ENCODE measurements at regions not wholly inside any gene's neighbourhood (a gene's known extent, or its start where the extent isn't known, plus 50 kb on each side); places are given as distances from the start of the nearest gene placed in this dataset.

DNA sequence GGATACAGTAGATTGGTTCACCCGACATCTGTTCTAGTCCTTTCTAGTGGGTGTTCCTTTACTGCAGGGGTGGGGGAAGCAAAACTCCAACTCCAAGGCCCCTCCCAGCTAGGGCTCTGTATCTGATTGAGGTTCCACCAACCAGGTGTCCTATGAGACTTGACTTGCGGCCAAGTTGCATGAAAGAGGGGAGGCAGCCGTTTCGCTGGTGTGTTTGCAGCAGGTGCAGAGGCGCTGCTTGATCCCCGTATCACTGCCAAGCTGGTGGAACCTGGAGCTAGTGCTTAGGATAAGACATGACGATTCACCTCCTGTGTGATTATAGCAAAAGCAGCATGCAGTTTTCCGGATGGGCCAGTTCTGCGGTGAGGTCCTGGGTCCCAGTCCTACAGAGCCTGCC lies 338.2 kb downstream of the UQCRFS1 start:
- Histone ChIP-seq H3K4me3 (no peak overlapping the region), H3K4me1 (peaks cover 6% of the 10 kb centered on the region), H3K9me3 (no peaks in the 10 kb centered on the region), H3K36me3 (no peaks in the 10 kb centered on the region), H3K27ac (no peak overlapping the region), H3K27me3 (no peaks in the 10 kb centered on the region)
- intact Hi-C loops (cut with DNase I) = no loop called here
- no peak for DNase-seq (ENCODE audit: extremely low spot score in 2 of 2)
- TF ChIP-seq POLR2AphosphoS5 (IDR thresholded peaks at IDR 0.05; ENCODE audit: insufficient read depth in 1 of 2, low read depth in 1 of 2) (no peak), POLR2A (IDR thresholded peaks at IDR 0.05) (no peak)
- TF ChIP-seq, protein P1, sequence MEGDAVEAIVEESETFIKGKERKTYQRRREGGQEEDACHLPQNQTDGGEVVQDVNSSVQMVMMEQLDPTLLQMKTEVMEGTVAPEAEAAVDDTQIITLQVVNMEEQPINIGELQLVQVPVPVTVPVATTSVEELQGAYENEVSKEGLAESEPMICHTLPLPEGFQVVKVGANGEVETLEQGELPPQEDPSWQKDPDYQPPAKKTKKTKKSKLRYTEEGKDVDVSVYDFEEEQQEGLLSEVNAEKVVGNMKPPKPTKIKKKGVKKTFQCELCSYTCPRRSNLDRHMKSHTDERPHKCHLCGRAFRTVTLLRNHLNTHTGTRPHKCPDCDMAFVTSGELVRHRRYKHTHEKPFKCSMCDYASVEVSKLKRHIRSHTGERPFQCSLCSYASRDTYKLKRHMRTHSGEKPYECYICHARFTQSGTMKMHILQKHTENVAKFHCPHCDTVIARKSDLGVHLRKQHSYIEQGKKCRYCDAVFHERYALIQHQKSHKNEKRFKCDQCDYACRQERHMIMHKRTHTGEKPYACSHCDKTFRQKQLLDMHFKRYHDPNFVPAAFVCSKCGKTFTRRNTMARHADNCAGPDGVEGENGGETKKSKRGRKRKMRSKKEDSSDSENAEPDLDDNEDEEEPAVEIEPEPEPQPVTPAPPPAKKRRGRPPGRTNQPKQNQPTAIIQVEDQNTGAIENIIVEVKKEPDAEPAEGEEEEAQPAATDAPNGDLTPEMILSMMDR (IDR thresholded peaks at IDR 0.05) = no peak

DNA sequence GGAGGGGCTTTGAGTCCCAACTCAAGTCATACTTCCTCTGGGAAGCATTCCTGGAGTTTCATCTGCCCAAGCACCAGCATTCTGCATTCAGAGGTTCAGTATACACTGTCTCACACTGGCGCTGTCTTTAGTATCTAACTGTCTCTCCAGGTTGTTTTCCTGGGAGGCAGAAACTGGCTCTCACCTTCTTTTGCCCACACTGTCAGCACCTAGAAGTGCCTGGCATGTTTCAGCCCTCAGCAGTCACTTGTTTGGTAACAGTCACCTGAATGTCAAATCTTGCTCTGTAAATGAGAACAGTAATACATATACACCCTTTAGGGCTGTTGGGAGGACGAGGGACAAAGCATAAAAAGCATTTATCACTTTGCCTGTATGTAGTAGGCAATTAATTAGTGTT lies 339.6 kb downstream of the UQCRFS1 start:
- TF ChIP-seq, protein P1 (IDR thresholded peaks at IDR 0.05) = no peak
- H3K27me3 ChIP-seq = no peaks in the 10 kb centered on the region
- H3K4me1 ChIP-seq = peaks cover 6% of the 10 kb centered on the region
- H3K9me3 ChIP-seq = no peaks in the 10 kb centered on the region
- DNase-seq (ENCODE audit: extremely low spot score in 2 of 2) = no peak
- intact Hi-C loops (cut with DNase I) = no loop called here
- H3K4me3 ChIP-seq = no peak overlapping the region
- H3K27ac ChIP-seq = no peak overlapping the region
- H3K36me3 ChIP-seq = no peaks in the 10 kb centered on the region

GRCh38 chr19:28871099-28871725 lies 341.7 kb downstream of the UQCRFS1 start:
- peaks cover 6% of the 10 kb centered on the region for H3K4me1 ChIP-seq
- H3K27ac ChIP-seq = no peak overlapping the region
- no peak for DNase-seq (ENCODE audit: extremely low spot score in 2 of 2)
- intact Hi-C loops (cut with DNase I) = no loop called here
- TF ChIP-seq, protein P1 (IDR thresholded peaks at IDR 0.05) = no peak
- TF ChIP-seq POLR2AphosphoS5 (IDR thresholded peaks at IDR 0.05; ENCODE audit: insufficient read depth in 1 of 2, low read depth in 1 of 2) = no peak
- TF ChIP-seq POLR2A (IDR thresholded peaks at IDR 0.05) = no peak
- no peak overlapping the region for H3K4me3 ChIP-seq
- H3K9me3 ChIP-seq = no peaks in the 10 kb centered on the region
- H3K36me3 ChIP-seq = no peaks in the 10 kb centered on the region
- no peaks in the 10 kb centered on the region for H3K27me3 ChIP-seq

- intact Hi-C loops (cut with DNase I) = no loop called here
- DNase-seq (ENCODE audit: extremely low spot score in 2 of 2) = no peak
- no peaks in the 10 kb centered on the region for H3K36me3 ChIP-seq
- TF ChIP-seq, protein P1 (IDR thresholded peaks at IDR 0.05) = no peak
- no peak for TF ChIP-seq POLR2AphosphoS5 (IDR thresholded peaks at IDR 0.05; ENCODE audit: insufficient read depth in 1 of 2, low read depth in 1 of 2)
- no peak for TF ChIP-seq POLR2A (IDR thresholded peaks at IDR 0.05)
- no peak overlapping the region for H3K4me3 ChIP-seq
- no peaks in the 10 kb centered on the region for H3K9me3 ChIP-seq
- H3K27ac ChIP-seq = no peak overlapping the region
- no peaks in the 10 kb centered on the region for H3K27me3 ChIP-seq
- peaks cover 6% of the 10 kb centered on the region for H3K4me1 ChIP-seq
These were observed 343.5 kb downstream of the UQCRFS1 start for GRCh38 chr19:28869459-28869858.

GRCh38 chr19:28868836-28869235 lies 344.1 kb downstream of the UQCRFS1 start:
- Histone ChIP-seq H3K4me3 (no peak overlapping the region), H3K9me3 (no peaks in the 10 kb centered on the region), H3K27me3 (no peaks in the 10 kb centered on the region), H3K36me3 (no peaks in the 10 kb centered on the region), H3K4me1 (peaks cover 6% of the 10 kb centered on the region), H3K27ac (no peak overlapping the region)
- intact Hi-C loops (cut with DNase I) = no loop called here
- TF ChIP-seq POLR2AphosphoS5 (IDR thresholded peaks at IDR 0.05; ENCODE audit: insufficient read depth in 1 of 2, low read depth in 1 of 2) (no peak), POLR2A (IDR thresholded peaks at IDR 0.05) (no peak)
- TF ChIP-seq, protein P1 (IDR thresholded peaks at IDR 0.05) = no peak
- DNase-seq (ENCODE audit: extremely low spot score in 2 of 2) = no peak

All from vagina (tissue), 2 donors.